GM18511 (cell line): ENCODE measurements at regions not wholly inside any gene's neighbourhood (a gene's known extent, or its start where the extent isn't known, plus 50 kb on each side); places are given as distances from the start of the nearest gene placed in this dataset.

Source experiments
- ATAC-seq: cut with Tn5 transposase; IDR thresholded peaks from one replicate; pipeline ENCODE4 v1.9.1; 2021; ENCODE audit warnings: mild to moderate bottlenecking, moderate library complexity; ENCODE audit not compliant: unreplicated experiment

DNA sequence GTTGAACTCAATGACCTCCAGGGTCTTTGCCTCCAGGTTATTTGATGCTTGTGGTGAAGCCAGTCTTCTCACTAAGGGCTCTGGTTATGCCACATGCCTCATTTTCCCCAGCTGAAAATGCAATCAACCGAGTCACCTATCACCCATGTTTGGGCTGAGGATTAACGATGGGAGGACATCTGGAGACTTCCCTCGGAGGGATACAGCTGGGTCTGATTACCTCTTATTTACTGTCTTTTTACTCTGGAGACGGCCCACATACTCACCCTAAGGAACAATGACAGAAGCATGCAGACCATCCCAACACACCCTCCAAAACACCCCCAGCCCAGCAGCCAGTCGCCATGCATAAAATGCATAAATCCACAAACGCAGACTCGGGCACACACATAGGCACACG, 187.4 kb downstream of the OPA1 start:
- no peak for ATAC-seq

DNA sequence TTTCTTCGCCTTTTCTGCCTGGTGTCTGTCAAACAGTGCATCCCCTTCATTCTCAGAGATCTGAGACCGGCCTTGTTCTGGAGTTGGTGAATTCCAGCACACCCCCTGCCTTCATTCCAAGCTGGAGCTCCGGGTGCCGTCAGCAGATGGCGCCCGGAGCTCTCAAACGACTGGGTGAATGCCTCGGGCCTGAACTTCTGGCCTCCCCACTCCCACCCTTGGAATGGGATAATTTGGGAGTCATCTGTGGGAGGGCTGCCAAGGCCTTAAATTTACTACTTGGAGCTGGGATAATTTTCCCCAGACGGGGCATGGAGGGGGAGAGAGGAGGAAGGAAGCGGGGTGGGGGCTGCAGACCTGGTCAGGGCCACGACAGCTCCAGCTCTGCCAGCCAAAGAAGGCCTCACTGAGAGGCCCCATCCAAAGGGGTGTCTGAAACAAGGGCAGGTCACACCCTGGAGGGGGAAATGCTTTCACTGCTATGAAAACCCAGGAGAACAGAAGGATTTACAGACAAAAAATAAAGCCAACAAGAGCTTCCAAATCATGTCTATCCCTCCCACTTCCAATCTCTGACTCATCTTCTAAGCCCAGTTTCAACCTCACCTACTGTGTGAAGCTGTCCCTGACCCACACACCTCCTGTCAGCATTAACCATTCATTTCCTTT, 187.9 kb downstream of the OPA1 start:
- ATAC-seq: no peak

DNA sequence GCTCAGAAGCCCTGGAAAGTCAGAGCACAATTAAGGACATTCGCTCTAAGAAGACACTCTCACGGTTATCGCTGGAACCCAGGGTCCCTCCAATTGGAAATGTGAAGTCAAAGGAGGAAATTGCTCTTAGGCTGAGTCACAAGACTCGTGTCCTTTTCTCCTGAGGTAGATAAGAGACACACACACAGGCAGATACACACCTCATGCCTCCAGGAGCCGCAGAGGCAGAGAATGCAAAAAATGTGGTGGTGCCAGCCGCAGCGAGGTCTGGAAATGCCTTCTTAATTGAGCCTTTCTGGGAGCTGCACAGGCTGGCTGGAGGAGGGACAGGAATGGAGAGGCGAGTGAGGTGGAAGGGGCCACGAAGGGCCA, 189.3 kb downstream of the OPA1 start:
- no peak for ATAC-seq

DNA sequence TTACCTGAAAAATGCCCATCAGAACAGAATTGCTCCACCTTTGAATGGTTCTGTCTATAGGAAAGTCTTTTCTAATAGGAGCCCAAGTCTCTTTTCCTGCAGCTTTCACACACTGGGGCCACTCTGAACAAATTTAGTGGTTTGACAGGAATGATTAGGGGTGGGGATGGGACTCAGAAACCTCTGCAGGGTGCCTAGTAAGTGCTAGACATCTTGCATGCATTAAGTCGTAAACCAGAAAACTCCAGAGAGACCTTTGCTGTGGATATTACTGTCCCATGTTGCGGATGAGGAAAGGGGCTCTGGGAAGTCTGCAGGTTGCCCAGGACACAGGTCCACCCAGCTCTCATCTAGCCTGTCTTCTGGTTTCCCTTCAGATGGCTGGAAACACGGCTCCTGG, 189.7 kb downstream of the OPA1 start:
- ATAC-seq: no peak

DNA sequence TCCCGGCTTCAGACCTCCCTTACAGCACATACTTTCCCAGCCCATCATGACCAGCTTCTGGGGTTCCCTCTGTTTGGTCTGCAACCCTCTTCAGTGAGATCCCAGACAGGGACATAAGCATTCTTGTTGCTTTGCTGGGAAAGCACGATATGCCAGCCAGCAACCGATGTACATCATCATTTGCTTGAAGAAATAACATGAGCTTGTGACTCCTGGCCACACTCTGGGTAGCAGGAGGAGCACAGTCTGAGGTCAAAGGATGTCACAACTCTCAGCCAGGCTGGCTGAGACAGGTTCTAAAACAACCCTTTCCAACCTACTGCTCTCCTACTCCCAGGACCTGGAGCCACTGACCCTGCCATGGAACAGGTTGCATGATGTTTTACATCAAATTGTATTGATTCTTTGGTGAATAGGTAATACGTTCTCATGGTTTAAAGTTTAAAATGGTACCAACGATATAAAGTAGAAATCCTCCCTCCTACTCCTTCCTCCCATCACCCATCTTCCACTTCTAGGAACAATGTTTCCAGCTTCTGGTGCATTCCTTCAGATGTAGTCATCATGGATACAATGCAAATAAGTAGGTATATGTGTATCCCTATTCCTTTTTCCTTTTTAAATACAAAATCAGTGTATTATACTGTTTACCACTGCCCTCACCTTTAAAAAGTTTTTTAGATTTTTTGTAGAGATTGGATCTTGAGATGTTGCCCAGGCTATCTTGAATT, 190.3 kb downstream of the OPA1 start:
- ATAC-seq: no peak

DNA sequence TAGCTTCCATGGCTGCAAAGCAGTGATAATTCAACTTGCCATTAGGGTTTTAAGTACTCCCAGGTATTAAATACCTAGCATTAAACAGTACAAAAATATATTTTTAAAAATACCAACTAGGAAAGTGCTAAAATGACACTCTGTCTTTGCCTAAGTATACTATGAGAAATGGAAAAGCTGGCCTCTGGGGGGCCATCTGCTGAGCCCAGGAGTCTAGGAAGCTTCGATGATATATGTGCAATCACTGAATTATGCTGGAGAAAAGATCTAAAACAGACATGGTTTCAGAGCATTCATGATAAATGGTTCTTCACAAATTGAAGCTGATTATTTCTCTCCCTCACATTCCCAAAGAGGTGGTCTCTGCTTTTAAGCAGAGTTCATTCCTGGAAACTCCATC, 191.8 kb downstream of the OPA1 start:
- ATAC-seq: no peak

DNA sequence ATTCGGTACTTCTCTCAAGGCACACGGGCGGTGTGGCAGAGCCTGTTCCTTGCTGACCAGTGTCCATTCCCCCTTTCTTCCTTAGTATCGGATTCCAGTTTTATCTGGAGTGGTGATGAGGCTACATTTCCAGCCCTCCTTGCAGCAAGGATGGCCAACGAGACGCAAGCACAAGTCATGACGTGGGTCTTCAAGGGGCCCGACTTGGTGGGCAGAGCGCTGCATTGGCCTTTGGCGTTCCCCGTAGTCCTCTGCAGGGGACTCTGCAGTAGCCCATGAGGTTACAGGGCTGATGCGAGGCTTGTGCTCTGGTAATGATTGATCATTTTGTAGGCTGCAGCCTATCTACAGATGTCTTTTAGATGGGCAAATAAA, 194.5 kb downstream of the OPA1 start:
- no peak for ATAC-seq

DNA sequence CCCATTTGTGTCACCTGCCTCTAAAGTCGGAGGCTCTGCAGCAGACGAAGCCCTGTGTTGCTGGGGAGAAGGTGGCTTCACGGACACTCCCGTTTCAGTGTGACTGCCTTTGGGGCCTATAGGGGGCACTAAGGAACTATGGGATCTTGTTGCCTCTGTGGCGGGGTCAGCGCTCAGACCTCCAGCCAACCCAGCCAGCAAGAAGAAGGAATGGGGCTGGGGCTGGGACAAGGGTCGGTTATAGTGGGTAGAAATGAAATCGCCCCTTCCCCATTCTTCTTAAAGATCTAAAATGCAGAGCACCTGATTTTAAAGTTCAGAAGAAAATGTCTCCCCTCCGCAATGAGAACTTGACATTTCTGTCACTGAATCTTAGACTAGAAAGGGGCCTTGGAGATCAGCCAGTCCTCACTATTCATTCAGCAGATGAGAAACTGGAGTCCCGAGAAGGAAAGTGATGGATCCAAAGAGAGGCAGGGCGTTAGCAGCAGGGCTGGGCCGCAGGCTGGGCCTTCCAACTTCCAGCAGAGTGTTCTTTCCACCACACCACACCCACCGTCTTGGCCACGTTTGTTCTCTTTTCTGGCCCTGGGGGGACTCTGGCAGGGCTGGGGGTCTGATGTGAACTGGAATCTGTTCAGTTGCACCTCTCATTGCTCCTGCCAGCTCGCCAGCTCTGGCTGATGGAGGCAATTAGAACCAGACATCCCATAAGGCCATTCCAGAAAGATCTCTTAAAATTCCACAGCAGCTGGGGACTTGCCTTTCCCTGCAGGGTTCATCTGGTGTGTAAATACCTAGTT, 195.4 kb downstream of the OPA1 start:
- ATAC-seq: no peak

DNA sequence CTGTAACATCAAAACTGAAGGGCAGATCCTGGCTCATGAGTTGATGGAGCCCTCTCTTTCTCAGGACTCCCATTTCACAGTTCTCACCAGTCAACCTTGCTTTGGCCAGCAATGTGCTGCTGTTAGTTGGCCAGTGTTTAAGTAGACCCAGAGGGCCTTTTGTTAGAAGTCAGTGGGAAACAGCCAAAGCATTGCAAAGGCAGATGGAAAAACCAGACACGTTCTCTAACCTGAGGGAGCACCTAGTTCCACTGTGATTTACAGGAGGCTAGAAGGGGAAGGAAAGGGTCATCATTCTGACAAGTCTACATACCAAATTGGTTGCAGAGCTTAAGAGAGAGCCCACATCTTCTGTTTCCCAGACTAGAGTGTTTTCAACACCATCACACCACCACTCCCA, 196.4 kb downstream of the OPA1 start:
- no peak for ATAC-seq

DNA sequence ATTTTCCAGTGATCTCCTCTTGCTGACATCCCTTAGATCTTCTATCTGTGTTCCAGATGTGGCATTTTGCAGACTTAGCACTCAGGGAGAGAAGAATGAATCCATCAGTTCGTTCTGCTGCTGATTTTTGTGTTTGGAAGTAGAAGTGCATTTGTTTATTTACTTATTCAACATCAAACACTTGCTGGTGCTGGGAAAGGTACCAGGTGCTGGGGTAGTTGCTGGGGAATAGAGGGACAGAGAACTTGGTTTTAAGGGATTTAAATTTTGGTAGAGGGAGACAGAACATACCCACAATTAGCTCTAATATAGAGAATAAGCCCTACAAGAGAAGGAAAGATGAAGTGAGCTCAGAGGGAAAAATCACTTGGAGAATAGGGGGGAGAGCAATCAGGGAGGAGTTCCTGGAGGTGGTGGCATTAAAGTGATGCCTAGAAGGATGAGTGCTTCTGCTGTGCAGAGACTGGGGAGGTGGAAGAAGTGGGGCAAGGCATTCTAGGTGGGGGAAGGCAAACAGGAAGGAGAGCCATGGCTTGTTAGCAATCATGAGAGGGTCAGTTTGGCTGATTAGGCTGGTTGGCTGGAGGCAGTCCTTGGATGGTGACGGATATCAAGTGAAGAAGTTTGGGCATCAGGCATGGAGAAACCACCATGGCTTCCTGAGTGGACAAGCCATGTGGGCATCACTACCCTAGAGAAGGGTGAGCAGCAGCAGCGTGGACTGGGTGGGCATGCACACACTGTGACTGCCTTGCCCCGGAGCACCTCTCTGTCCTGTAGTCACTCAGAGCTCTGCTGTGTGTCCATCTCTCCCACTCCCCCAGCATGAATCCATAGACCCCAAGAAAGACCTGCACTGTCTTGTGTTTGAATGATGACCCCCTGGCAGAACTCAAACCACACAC, 197.3 kb downstream of the OPA1 start:
- ATAC-seq: no peak

DNA sequence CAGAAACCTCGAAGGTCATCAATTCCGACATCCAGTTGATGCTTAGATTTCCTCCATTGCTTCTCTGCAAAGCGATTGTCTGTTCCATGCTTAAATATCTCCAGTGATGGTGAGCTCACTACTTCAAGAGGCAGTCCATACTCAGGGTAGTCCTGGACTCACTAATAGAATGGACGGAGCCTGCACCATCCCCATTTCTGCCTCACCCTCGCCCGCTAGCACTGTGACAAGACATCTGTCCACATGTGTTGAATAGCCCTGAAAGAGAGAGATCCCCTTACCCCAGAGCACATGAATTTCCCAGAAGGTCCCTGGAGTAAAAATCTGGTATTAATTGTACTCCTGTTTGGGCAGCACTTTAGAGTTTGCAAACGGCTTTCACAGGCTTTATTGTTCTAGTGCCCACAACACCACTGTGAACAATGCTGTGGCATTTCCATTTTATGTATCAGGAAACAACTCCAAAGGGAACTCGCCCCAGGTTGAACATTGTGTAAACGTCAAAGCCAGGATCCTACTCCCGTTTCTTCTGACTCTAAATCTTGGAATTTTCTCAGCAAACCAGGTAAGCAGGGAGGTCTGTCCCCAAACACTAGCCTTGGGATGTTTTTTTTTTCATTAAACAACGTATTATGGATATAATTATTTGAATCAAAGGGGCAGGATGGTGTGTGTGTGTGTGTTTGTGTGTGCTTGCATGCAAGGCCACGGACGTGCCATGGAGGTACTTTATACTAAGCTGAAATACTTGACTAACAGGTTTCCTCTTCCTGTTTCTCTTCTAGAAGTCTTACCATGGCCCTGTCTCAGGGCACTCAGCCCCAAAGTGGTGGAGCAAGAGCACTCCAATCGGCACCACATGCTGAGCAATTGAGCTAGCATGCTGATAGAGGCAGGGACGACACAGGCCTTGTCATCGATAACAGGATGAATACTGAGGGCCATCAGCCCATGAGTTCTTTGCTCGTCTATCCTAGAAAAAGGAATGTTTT, 198.3 kb downstream of the OPA1 start:
- no peak for ATAC-seq

DNA sequence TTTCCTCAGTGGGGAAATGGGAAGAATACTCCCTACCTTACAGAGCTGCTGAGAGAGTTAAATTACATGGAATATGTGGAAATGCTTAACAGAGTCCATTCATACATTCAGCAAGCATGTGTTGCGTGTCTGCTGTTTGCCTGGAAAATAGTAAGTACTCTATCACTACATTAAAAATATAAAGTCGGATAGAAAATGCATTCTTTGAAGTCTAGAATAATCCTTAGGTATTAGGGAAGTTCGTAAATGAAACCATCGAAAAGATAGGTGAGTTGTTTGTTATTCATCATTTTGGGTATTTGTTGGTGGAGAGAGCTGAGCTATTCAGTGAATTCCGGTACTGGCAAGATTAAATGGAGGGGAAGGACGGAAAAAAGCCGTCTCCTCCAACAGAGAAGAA, 200.1 kb downstream of the OPA1 start:
- no peak for ATAC-seq

DNA sequence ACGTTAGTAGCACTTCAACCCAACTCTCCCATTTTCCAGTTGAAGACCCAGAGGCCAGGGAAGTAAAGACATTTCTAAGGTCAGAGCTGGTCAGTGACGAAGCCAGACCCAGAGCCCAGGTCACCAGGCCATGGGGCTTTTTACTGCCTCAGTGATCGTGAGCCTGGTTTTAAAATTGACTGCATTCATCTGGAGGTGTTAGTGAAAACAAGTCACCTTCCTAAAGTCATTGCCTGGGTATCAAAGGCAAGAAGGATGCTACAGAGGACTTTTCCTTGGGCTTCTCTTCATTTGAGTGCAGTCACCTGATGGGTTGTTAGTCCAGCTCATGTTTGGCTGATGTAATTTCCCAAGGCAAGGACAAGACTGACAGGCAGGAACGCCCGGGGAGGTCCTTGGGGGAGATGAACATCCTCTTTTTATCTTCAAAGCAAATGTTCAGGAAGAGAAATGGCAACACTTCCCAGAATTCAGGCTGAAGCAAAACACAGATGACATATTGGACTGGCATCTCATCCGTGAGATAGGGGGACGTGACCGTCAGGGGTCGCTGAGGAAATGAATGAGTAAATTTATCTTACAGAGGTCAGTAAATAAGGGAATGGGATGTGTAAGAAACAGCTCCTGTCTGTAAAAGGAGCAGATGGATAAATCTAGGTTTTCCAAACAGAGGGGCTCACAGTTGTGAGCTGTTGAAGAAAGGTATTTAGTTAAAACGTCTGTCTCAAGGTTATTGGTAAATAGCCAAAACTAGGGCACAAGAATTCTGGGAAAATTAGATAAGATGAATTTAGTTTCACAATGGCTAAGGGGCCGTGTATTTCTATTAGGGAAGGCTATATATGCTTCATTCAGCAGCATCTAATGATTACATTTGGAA, 201.2 kb downstream of the OPA1 start:
- ATAC-seq: no peak

DNA sequence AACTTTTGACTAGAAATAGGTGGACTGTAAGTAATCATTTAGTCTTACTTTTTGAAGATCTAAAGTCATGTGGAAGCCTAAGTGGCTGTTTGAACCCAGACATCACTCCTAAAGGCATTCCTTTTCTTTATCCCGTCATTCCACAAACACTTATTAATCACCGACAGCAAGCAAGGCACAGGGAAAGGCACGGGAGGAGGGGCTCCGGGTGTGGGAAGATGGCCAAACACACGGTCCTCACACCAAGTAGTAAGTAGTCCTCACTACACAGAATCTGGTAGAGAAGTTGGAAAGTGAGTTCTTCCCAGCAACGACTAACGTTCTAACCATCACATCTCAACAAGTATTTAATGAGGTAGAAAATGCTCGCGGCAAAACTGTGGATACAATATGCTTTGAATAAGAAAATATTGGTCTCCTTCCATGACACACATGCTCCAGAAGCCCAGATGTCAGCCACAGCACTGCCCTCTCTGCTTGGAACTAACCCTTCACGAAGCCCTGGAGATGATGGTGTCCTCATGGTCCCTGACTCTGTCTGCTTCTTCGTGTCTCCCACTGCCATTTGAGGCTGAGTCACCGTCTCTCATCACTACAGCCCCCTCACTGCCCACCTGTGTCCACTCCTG, 202.2 kb downstream of the OPA1 start:
- ATAC-seq: no peak

DNA sequence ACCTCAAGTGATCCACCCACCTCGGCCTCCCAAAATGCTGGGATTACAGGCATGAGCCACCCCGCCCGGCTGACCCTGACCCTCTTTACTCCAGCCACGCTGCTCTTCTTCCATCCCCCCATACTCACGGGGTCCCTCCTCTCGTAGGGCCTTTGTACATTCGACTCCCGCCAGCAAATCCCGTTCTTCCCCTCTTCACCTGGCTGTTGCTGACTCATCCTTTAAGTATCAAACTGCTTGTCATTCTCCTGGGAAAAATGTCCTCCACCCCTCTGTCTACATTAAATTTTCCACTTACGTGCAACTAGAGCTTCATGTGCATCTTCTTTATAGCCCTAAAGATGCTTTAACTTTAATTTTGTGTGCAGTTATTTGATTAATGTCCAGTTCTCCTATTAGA, 203.1 kb downstream of the OPA1 start:
- ATAC-seq: no peak

DNA sequence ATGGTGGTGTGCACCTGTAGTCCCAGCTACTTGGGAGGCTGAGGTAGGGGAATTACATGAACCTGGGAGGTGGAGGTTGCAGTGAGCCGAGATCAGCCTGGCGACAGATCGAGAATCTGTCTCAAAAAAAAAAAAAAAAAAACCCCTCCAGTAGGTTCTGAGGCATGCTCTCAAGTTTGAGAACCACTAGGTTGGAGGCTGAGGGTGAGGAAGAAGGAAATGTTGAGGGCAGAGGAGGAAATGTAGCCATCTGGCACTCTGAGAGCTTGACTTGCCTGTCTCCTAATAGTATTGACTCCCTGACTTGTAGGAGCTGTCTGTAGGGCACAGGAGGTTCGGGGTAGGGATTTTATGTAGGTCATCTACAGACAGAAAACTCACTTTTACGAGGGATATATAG, 204.6 kb downstream of the OPA1 start:
- ATAC-seq: no peak

DNA sequence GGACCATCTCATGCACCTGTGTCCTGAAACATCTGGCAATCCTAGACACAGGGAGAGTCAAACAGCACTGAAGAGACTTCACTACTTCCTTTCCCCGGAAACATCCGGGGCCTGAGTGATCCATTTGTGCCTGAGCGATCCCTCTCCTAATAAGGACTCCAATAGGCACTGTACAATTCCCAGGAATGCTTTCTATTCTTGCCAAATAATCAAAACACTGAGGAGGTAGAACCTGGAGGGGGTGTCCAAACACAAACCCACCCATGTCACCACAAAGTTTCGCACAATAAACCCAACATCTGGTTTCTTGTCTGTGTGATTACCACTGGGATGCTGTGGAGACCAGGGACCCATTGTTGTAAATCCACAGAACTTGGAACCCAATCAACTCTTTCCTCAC, 205.0 kb downstream of the OPA1 start:
- no peak for ATAC-seq
